Tibial artery (tissue), 4 donors: ENCODE measurements at regions not wholly inside any gene's neighbourhood (a gene's known extent, or its start where the extent isn't known, plus 50 kb on each side); places are given as distances from the start of the nearest gene placed in this dataset.

ENCODE experiments used
- DNase-seq, 2 donors: peaks; one replicate each; pipeline ENCODE4 v3.0.0-alpha.2; 2019
- H3K27ac ChIP-seq, 2 donors: fragments of 200-600 bp; sonication (generic) in 1 of 2; 1 replicate in 1 of 2; 2 replicates in 1 of 2; pipeline ENCODE4 v1.5.1; 2018 to 2019; ENCODE audit warnings: mild to moderate bottlenecking in 1 of 2
- H3K27me3 ChIP-seq, 2 donors: fragments of 200-600 bp; sonication (generic) in 1 of 2; one replicate each; pipeline versions ENCODE4 v1.5.1 to v1.6.0; 2016 to 2019
- H3K36me3 ChIP-seq, 3 donors: fragments of 200-600 bp; sonication (generic) in 2 of 3; one replicate each; pipeline ENCODE4 v1.5.1; 2016 to 2019; ENCODE audit warnings: mild to moderate bottlenecking in 2 of 3
- H3K4me1 ChIP-seq, 4 donors: fragments of 200-600 bp; sonication (generic) in 2 of 4; 1 replicate in 3 of 4; 2 replicates in 1 of 4; pipeline ENCODE4 v1.5.1; 2016 to 2019
- H3K4me3 ChIP-seq, 2 donors: fragments of 200-600 bp; sonication (generic) in 1 of 2; 1 replicate in 1 of 2; 2 replicates in 1 of 2; pipeline ENCODE4 v1.5.1; 2018 to 2019; ENCODE audit warnings: mild to moderate bottlenecking in 2 of 2
- H3K9me3 ChIP-seq, 3 donors: fragments of 200-600 bp; sonication (generic) in 1 of 3; one replicate each; pipeline ENCODE4 v1.5.1; 2016 to 2019
- CTCF ChIP-seq, 2 experiments: fragments of 200-600 bp in 1 of 2; fragments of 450-650 bp in 1 of 2; IDR thresholded peaks; one replicate each; pipeline ENCODE4 v1.5.1; 2017 to 2019; ENCODE audit warnings: antibody characterized with exemption in 2 of 2, mild to moderate bottlenecking in 1 of 2, moderate library complexity in 1 of 2
- intact Hi-C: fragments of 100-400 bp; cut with DNase I; formaldehyde crosslinking; loops from one replicate; pipeline ENCODE4 v1.15.0; 2023; ENCODE audit warnings: low total_unique reads

DNA sequence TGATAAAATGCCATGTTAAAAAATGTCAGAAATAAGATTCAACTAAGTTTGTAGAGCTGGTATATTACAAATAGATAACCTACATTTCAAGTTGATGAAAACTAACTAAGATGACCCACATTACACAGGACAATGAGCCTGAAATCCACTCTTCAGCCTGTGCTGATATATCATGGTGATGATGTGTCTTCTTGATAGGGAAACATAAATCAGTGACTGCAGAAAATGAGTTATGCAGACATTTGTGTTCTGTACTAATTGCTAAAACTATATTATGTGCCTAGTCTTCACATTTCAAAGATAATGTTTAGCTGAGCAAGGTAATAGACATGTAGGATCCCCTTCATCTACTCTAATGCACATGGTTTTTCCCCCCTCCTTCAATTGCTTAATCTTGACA lies 331.6 kb upstream of the F9 start:
- intact Hi-C loops = no loop called here
- H3K36me3 ChIP-seq = no peaks in the 10 kb centered on the region
- H3K27me3 ChIP-seq = peaks cover 0 to 13% of the 10 kb centered on the region in 2 donors
- peaks cover 0 to 15% (median 2%) of the 10 kb centered on the region in 4 donors for H3K4me1 ChIP-seq
- H3K9me3 ChIP-seq = no peaks in the 10 kb centered on the region
- no peak for DNase-seq
- no peak for TF ChIP-seq CTCF (IDR thresholded peaks at IDR 0.05)
- H3K4me3 ChIP-seq = no peak overlapping the region
- H3K27ac ChIP-seq = no peak overlapping the region

GRCh38 chrX:139196890-139197289 lies 333.6 kb upstream of the F9 start:
- Histone ChIP-seq H3K36me3 (no peaks in the 10 kb centered on the region), H3K9me3 (no peaks in the 10 kb centered on the region), H3K4me1 (peaks cover 0 to 11% (median 0%) of the 10 kb centered on the region in 4 donors), H3K27me3 (no peaks in the 10 kb centered on the region), H3K4me3 (no peak overlapping the region), H3K27ac (no peak overlapping the region)
- TF ChIP-seq CTCF (IDR thresholded peaks at IDR 0.05) = no peak
- DNase-seq = no peak
- intact Hi-C loops = no loop called here

- Histone ChIP-seq H3K4me1 (peaks cover 0 to 11% (median 0%) of the 10 kb centered on the region in 4 donors), H3K27ac (no peak overlapping the region), H3K4me3 (peak overlapping the region; percentile 37 to 45), H3K9me3 (no peaks in the 10 kb centered on the region), H3K36me3 (no peaks in the 10 kb centered on the region), H3K27me3 (no peaks in the 10 kb centered on the region)
- no peak for TF ChIP-seq CTCF (IDR thresholded peaks at IDR 0.05)
- intact Hi-C loops = no loop called here
- DNase-seq = no peak
These were observed 335.8 kb upstream of the F9 start for GRCh38 chrX:139194571-139195280.

GRCh38 chrX:139192386-139192961 lies 338.1 kb upstream of the F9 start:
- no peaks in the 10 kb centered on the region for H3K36me3 ChIP-seq
- no peaks in the 10 kb centered on the region for H3K27me3 ChIP-seq
- H3K9me3 ChIP-seq = no peaks in the 10 kb centered on the region
- no peak for DNase-seq
- peaks cover 0 to 11% (median 0%) of the 10 kb centered on the region in 4 donors for H3K4me1 ChIP-seq
- H3K4me3 ChIP-seq = no peak overlapping the region
- no peak for TF ChIP-seq CTCF (IDR thresholded peaks at IDR 0.05)
- H3K27ac ChIP-seq = no peak overlapping the region
- intact Hi-C loops = no loop called here

DNA sequence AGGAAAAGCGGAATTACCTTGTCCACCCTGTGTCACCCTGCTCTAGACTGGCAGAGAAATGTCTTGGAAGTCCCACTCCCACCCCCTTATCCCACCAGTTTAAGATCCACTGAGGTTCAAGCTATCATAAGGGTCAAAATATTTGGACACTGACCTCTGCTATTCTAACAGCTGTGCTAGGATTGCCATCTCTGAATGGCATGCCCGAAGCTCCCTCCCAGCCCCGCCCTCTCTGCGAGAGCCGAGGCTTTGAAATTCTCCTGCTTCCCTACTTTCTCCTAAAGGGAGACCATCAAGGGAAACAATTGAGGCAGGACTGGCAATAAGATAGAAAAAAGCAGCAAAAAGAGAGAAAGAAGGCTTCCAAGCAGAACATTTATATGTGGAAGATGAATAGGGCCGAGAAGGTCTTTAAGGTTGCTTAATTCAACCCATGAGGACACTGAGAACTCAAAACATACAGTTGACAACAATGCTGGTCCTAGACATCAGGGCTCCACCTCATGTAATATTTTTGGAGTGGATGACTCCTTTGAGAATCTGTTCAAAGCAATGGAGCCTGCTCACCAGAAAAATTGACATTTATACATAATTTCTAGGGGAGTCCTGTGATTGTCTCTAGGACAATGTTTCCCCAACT lies 338.7 kb upstream of the F9 start:
- H3K9me3 ChIP-seq = no peaks in the 10 kb centered on the region
- TF ChIP-seq CTCF (IDR thresholded peaks at IDR 0.05) = no peak
- peaks cover 0 to 11% (median 0%) of the 10 kb centered on the region in 4 donors for H3K4me1 ChIP-seq
- H3K27me3 ChIP-seq = no peaks in the 10 kb centered on the region
- no peak for DNase-seq
- H3K36me3 ChIP-seq = no peaks in the 10 kb centered on the region
- H3K4me3 ChIP-seq = no peak overlapping the region
- H3K27ac ChIP-seq = no peak overlapping the region
- intact Hi-C loops = no loop called here
